SK-N-MC (cell line): ENCODE measurements at regions not wholly inside any gene's neighbourhood (a gene's known extent, or its start where the extent isn't known, plus 50 kb on each side); places are given as distances from the start of the nearest gene placed in this dataset.

Source experiments
- EZH2 ChIP-seq: fragments of 200-600 bp; sonication (generic); IDR thresholded peaks from one replicate; pipeline ENCODE4 v1.6.1; 2017; ENCODE audit warnings: antibody characterized with exemption
- FOXP2 ChIP-seq: optimal IDR thresholded peaks from 2 replicates; pipeline ENCODE3; 2011; ENCODE audit warnings: mild to moderate bottlenecking, moderate library complexity; ENCODE audit not compliant: insufficient read depth; ENCODE audit errors: extremely low read length, control extremely low read depth
- POLR2AphosphoS5 ChIP-seq: IDR thresholded peaks from 2 replicates; pipeline ENCODE4 v1.6.1; 2012; ENCODE audit warnings: mild to moderate bottlenecking, low read depth, low read length, borderline replicate concordance

DNA sequence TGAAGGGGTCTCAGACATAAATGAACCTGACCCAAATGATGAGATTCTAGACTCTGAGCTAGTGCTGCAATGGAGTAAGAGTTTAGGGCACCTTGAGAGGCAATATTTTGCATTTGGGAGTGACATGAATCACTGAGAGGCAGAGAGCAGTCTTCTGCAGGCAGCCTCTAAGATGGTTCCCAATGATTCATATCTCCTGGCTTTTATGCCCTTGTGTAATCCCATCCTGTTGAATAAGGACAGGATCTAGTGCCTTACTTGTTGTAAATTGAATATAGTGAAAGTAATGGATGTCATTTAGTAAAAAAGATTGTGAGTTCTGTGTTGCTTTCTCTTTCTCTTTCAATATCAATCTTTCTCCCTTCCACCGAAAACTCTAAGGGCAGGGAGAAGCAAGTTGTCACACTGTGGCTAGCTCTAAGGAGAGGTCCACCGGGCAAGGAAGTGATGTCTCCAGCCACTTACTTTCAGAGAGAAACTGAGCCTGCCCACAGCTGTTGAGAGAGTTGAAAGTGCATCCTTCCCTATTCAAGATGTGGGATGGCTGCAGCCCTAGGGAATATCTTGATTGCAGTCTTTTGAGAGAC is 144.7 kb downstream of the TRIB2 start:
- no peak for TF ChIP-seq EZH2
- no peak for TF ChIP-seq POLR2AphosphoS5
- no peak for TF ChIP-seq FOXP2
